Uterus (tissue), 3 donors: ENCODE measurements at regions not wholly inside any gene's neighbourhood (a gene's known extent, or its start where the extent isn't known, plus 50 kb on each side); places are given as distances from the start of the nearest gene placed in this dataset.

Experiments used
- DNase-seq, 2 donors: peaks; one replicate each; pipeline ENCODE4 v3.0.0-alpha.2; 2019 to 2020
- H3K27ac ChIP-seq, 2 donors: fragments of 200-600 bp; sonication (generic); 1 replicate in 1 of 2; 2 replicates in 1 of 2; pipeline ENCODE4 v1.5.1; 2016 to 2018
- H3K27me3 ChIP-seq, 2 donors: fragments of 200-600 bp; sonication (generic); one replicate each; pipeline ENCODE4 v1.5.1; 2018 to 2019; ENCODE audit warnings: control low read depth in 1 of 2
- H3K36me3 ChIP-seq, 2 donors: fragments of 200-600 bp; sonication (generic); one replicate each; pipeline ENCODE4 v1.5.1; 2019; ENCODE audit warnings: control low read depth in 1 of 2
- H3K4me1 ChIP-seq, 2 donors: fragments of 200-600 bp; sonication (generic); one replicate each; pipeline ENCODE4 v1.5.1; 2018 to 2019; ENCODE audit warnings: control low read depth in 1 of 2
- H3K4me3 ChIP-seq, 2 donors: fragments of 200-600 bp; sonication (generic); 1 replicate in 1 of 2; 2 replicates in 1 of 2; pipeline ENCODE4 v1.5.1; 2018 to 2019; ENCODE audit warnings: mild to moderate bottlenecking in 1 of 2
- H3K9me3 ChIP-seq, 2 donors: fragments of 200-600 bp; sonication (generic); one replicate each; pipeline ENCODE4 v1.5.1; 2019; ENCODE audit warnings: control low read depth in 1 of 2
- POLR2A ChIP-seq, 2 donors: fragments of 450-650 bp; IDR thresholded peaks; one replicate each; pipeline ENCODE4 v1.6.1; 2016; ENCODE audit warnings: antibody characterized with exemption in 2 of 2, mild to moderate bottlenecking in 1 of 2, moderate library complexity in 1 of 2
- intact Hi-C: fragments of 100-400 bp; cut with DNase I; formaldehyde crosslinking; loops from one replicate; pipeline ENCODE4 v1.15.1; 2023; ENCODE audit warnings: low total_unique reads
- TF ChIP-seq, protein P1 (sequence below), 4 experiments: fragments of 200-600 bp in 2 of 4; fragments of 450-650 bp in 2 of 4; sonication (generic) in 2 of 4; IDR thresholded peaks; one replicate each; pipeline ENCODE4 v1.5.1; 2016 to 2019; ENCODE audit warnings: antibody characterized with exemption in 4 of 4, mild to moderate bottlenecking in 2 of 4, moderate library complexity in 1 of 4
- donor health status: DM: yes; HTN: yes; CAD: no.

DNA sequence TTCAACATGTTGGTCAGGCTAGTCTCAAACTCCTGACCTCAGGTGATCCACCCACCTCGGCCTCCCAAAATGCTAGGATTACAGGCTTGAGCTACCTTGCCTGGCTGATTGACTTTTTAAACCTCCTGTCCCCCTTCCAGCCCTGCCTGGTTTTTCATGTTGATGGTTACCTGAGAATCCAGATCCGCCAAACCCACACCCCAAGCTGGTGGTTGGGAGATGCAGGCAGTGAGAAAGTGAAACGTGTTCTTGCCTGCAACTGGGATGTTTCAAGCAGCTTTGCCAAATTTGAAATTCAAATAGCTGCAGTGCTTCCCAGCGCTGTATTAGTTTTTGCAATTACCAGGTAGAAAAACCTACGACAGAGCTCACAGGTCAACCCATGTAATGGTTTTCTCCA lies 238.3 kb upstream of the PWP1 start:
- intact Hi-C loops: no loop called here
- DNase-seq: no peak
- H3K27me3 ChIP-seq: no peaks in the 10 kb centered on the region
- H3K9me3 ChIP-seq: no peaks in the 10 kb centered on the region
- H3K4me1 ChIP-seq: no peaks in the 10 kb centered on the region
- no peak overlapping the region for H3K27ac ChIP-seq
- no peak overlapping the region for H3K4me3 ChIP-seq
- H3K36me3 ChIP-seq: no peaks in the 10 kb centered on the region
- TF ChIP-seq, protein P1, sequence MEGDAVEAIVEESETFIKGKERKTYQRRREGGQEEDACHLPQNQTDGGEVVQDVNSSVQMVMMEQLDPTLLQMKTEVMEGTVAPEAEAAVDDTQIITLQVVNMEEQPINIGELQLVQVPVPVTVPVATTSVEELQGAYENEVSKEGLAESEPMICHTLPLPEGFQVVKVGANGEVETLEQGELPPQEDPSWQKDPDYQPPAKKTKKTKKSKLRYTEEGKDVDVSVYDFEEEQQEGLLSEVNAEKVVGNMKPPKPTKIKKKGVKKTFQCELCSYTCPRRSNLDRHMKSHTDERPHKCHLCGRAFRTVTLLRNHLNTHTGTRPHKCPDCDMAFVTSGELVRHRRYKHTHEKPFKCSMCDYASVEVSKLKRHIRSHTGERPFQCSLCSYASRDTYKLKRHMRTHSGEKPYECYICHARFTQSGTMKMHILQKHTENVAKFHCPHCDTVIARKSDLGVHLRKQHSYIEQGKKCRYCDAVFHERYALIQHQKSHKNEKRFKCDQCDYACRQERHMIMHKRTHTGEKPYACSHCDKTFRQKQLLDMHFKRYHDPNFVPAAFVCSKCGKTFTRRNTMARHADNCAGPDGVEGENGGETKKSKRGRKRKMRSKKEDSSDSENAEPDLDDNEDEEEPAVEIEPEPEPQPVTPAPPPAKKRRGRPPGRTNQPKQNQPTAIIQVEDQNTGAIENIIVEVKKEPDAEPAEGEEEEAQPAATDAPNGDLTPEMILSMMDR (IDR thresholded peaks at IDR 0.05): no peak
- no peak for TF ChIP-seq POLR2A (IDR thresholded peaks at IDR 0.05)

DNA sequence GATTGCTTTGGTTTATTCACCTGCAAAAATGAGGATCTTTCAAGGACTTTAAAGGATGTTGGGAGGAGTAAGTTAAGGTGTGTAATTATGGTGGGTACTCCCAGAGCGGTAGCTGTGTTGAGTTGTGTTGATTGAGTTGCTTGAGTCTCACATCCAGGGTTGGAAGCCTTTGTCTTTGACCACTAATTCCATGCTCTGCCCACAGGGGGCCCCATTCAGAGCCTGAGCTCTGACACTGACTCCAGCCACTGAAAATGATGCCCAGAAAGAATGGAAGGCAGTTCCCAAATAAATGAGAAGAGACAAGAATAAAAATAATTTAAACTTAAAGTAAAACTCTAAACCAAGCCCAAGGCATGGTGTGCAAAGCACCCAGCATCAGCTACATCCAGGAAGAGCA lies 237.4 kb upstream of the PWP1 start:
- no peak for DNase-seq
- no peaks in the 10 kb centered on the region for H3K4me1 ChIP-seq
- H3K27me3 ChIP-seq: no peaks in the 10 kb centered on the region
- intact Hi-C loops: no loop called here
- H3K4me3 ChIP-seq: no peak overlapping the region
- H3K36me3 ChIP-seq: no peaks in the 10 kb centered on the region
- TF ChIP-seq, protein P1 (IDR thresholded peaks at IDR 0.05): no peak
- no peak overlapping the region for H3K27ac ChIP-seq
- H3K9me3 ChIP-seq: no peaks in the 10 kb centered on the region

DNA sequence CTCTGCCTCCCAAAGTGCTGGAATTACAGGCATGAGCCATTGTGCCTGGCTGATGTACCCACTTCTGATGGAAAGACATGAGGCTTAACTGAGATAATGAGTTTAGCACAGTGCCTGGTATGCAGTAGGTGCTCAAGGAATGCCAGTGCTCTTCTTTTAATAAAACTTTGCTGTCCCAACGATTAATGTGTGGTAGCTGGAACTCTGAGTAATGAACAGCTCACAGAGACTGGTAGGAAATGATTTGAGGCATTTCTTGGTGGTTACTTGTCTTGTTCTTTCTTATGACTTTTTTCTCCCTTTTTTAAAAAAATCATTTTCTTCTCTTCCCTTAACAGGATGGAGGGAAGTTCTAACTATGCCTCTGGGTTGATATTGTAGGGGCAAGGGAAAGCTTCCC lies 235.7 kb upstream of the PWP1 start:
- intact Hi-C loops: no loop called here

DNA sequence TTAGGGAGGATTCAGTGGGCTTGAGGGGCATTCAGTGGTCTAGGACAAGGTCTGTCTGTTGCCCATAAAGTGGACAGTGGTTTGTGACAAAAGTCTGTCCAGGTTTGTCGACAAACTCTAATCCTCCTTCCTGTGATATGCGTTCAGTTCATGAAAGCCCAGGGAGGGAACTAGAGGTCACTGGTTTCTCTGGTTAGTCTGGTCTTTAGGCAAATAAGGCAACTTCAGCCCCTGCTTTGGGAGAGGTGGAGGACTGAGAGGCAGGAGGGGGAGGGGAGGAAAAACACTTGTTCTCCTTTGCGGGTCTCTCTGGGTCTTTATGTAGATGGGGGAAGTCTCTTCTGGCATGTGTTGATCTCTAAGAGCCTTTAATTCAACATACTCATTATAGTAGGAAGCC lies 235.1 kb upstream of the PWP1 start:
- intact Hi-C loops: no loop called here

More for the DNA sequence above, 235.7 kb upstream of the PWP1 start:
- no peak for TF ChIP-seq POLR2A (IDR thresholded peaks at IDR 0.05)
- TF ChIP-seq, protein P1 (IDR thresholded peaks at IDR 0.05): no peak
- Histone ChIP-seq H3K9me3 (no peaks in the 10 kb centered on the region), H3K27ac (no peak overlapping the region), H3K36me3 (no peaks in the 10 kb centered on the region), H3K27me3 (no peaks in the 10 kb centered on the region), H3K4me1 (no peaks in the 10 kb centered on the region), H3K4me3 (no peak overlapping the region)
- DNase-seq: no peak

DNA sequence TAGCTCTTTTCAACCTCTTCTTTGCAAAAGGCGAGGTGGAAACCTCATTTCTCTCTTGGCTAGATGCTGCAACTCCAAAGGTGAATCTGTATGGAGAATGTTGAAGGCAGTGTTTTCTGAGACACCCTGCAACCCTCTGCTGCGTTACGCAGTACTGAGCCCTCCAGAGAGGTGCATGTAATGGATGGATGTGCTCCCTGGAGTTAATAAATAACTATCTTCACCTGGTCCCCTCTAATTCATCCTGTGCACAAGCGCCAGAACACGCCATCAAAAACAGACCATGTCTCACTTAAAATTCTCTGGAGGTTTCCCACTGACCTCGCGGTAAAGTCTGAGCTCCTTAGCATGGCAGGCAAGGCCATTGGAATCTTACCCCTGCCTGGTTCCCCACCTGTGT lies 234.4 kb upstream of the PWP1 start:
- Histone ChIP-seq H3K9me3 (no peaks in the 10 kb centered on the region), H3K36me3 (no peaks in the 10 kb centered on the region), H3K27me3 (no peaks in the 10 kb centered on the region), H3K4me1 (no peaks in the 10 kb centered on the region), H3K27ac (no peak overlapping the region), H3K4me3 (no peak overlapping the region)
- TF ChIP-seq, protein P1 (IDR thresholded peaks at IDR 0.05): no peak
- no peak for TF ChIP-seq POLR2A (IDR thresholded peaks at IDR 0.05)
- no peak for DNase-seq
- intact Hi-C loops: no loop called here

More for the DNA sequence above, 235.1 kb upstream of the PWP1 start:
- TF ChIP-seq, protein P1 (IDR thresholded peaks at IDR 0.05): no peak
- Histone ChIP-seq H3K9me3 (no peaks in the 10 kb centered on the region), H3K4me3 (no peak overlapping the region), H3K27ac (no peak overlapping the region), H3K36me3 (no peaks in the 10 kb centered on the region), H3K27me3 (no peaks in the 10 kb centered on the region), H3K4me1 (no peaks in the 10 kb centered on the region)
- no peak for DNase-seq
